GM18519 (cell line): ENCODE measurements at regions not wholly inside any gene's neighbourhood (a gene's known extent, or its start where the extent isn't known, plus 50 kb on each side); places are given as distances from the start of the nearest gene placed in this dataset.

Experiments used
- ATAC-seq: cut with Tn5 transposase; IDR thresholded peaks from one replicate; pipeline ENCODE4 v1.9.1; 2021; ENCODE audit warnings: mild to moderate bottlenecking, moderate library complexity; ENCODE audit not compliant: unreplicated experiment, low FRiP score

GRCh38 chr7:130877236-130877990 is 143.4 kb upstream of the KLF14 start:
- no peak for ATAC-seq

- ATAC-seq: no peak
Measured at GRCh38 chr7:130877991-130878305, 143.9 kb upstream of the KLF14 start.

- ATAC-seq: no peak
Measured at GRCh38 chr7:130878785-130879184, 144.8 kb upstream of the KLF14 start.

- no peak for ATAC-seq
Measured at GRCh38 chr7:130879191-130879590, 145.2 kb upstream of the KLF14 start.

GRCh38 chr7:130880668-130881067 is 146.7 kb upstream of the KLF14 start:
- no peak for ATAC-seq

GRCh38 chr7:130881091-130881798 is 147.2 kb upstream of the KLF14 start:
- ATAC-seq: no peak

- ATAC-seq: no peak
Measured at GRCh38 chr7:130881799-130882141, 147.8 kb upstream of the KLF14 start.

GRCh38 chr7:130882396-130882795 is 148.4 kb upstream of the KLF14 start:
- no peak for ATAC-seq

- no peak for ATAC-seq
Measured at GRCh38 chr7:130883928-130884327, 149.9 kb upstream of the KLF14 start.

GRCh38 chr7:130884437-130885417 is 150.7 kb upstream of the KLF14 start:
- no peak for ATAC-seq

GRCh38 chr7:130886438-130887135 is 152.6 kb upstream of the KLF14 start:
- no peak for ATAC-seq

GRCh38 chr7:130887182-130887956 is 153.4 kb upstream of the KLF14 start:
- ATAC-seq: no peak

GRCh38 chr7:130887957-130888371 is 154.0 kb upstream of the KLF14 start:
- no peak for ATAC-seq

- no peak for ATAC-seq
Measured at GRCh38 chr7:130888468-130888867, 154.5 kb upstream of the KLF14 start.

- ATAC-seq: no peak
Measured at GRCh38 chr7:130890176-130891020, 156.4 kb upstream of the KLF14 start.

GRCh38 chr7:130891254-130892094 is 157.5 kb upstream of the KLF14 start:
- no peak for ATAC-seq

GRCh38 chr7:130893441-130893894 is 159.5 kb upstream of the KLF14 start:
- no peak for ATAC-seq
